ENCODE measurements at regions not wholly inside any gene's neighbourhood (a gene's known extent, or its start where the extent isn't known, plus 50 kb on each side); places are given as distances from the start of the nearest gene placed in this dataset.

DNA sequence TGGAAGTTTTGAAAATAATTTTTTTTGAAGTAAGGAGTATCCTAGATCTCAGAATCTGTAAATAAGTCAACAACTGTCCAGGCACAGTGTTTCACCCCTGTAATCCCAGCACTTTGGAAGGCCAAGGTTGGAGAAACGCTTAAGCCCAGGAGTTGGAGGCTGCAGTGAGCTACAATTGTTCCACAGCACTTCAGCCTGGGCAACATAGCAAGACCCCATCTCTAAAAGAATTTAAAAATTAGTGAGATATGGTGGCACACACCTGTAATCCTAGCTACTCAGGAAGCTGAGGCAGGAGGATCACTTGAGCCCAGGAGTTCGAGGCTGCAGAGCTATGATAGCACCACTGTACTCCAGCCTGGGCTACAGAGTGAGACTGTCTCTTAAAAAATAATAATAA is 87.2 kb upstream of the ZNF507 start:
- Histone ChIP-seq H3K27me3 (ENCODE audit: control insufficient read depth, insufficient read depth, low read length) (no peaks in the 10 kb centered on the region), H3K4me3 (ENCODE audit: low read depth, low read length) (no peak overlapping the region), H3K9ac (ENCODE audit: low read depth, low read length) (no peak overlapping the region)

DNA sequence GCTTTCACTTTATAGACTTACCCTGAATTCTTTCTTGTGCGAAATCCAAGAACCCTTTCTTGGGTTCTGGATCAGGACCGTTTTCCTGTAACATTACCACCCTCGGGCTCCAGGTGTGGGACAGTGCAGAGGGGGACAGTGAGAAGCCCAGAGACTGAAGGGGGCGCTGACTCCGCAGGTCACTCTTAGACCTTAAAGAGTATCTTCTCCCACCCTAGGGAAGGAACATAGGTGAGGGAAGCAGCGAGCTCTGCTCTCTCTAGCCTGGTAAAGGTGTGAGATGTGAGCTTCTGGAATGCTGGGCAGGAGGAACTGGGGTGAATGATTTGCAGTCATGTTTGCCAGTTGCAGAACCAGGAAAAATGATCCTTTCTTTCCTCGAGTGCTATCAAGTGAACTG is 80.8 kb upstream of the ZNF507 start:
- Histone ChIP-seq H3K36me3 (ENCODE audit: control insufficient read depth, insufficient read depth, low read length) (no peaks in the 10 kb centered on the region), H3K9me3 (ENCODE audit: control insufficient read depth, insufficient read depth, low read length) (no peaks in the 10 kb centered on the region), H3K27me3 (ENCODE audit: control insufficient read depth, insufficient read depth, low read length) (no peaks in the 10 kb centered on the region), H3K9ac (ENCODE audit: low read depth, low read length) (no peak overlapping the region), H3K4me1 (ENCODE audit: control insufficient read depth, insufficient read depth, low read length) (peaks cover 8% of the 10 kb centered on the region), H3K4me3 (ENCODE audit: low read depth, low read length) (no peak overlapping the region), H3K27ac (ENCODE audit: low read depth, low read length) (no peak overlapping the region)

More for the DNA sequence above, 87.2 kb upstream of the ZNF507 start:
- no peaks in the 10 kb centered on the region for H3K9me3 ChIP-seq (ENCODE audit: control insufficient read depth, insufficient read depth, low read length)
- H3K4me1 ChIP-seq (ENCODE audit: control insufficient read depth, insufficient read depth, low read length), result peaks cover 4% of the 10 kb centered on the region
- no peaks in the 10 kb centered on the region for H3K36me3 ChIP-seq (ENCODE audit: control insufficient read depth, insufficient read depth, low read length)
- H3K27ac ChIP-seq (ENCODE audit: low read depth, low read length), result no peak overlapping the region

DNA sequence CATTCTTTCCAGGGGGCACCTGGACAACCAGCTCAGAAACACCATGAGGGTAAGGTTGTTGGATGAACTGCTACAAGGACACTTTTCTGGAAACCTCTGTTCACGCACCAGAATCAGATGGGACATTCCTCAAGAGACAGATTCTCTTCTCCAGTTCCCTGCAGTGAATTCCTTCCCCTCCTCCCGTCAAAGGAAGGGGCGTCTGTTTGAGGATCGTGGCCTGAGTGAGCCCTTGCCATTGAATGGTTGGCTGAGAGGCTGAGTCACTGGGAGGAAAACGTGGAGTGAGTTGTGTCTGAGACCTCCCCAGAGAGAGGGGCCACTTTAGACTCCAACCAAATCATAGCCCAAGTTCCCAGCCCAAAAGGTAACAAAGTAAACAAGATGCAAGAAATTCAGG is 79.4 kb upstream of the ZNF507 start:
- Histone ChIP-seq H3K4me3 (ENCODE audit: low read depth, low read length) (no peak overlapping the region), H3K4me1 (ENCODE audit: control insufficient read depth, insufficient read depth, low read length) (peaks cover 8% of the 10 kb centered on the region), H3K9ac (ENCODE audit: low read depth, low read length) (no peak overlapping the region), H3K27me3 (ENCODE audit: control insufficient read depth, insufficient read depth, low read length) (no peaks in the 10 kb centered on the region), H3K27ac (ENCODE audit: low read depth, low read length) (no peak overlapping the region), H3K36me3 (ENCODE audit: control insufficient read depth, insufficient read depth, low read length) (no peaks in the 10 kb centered on the region), H3K9me3 (ENCODE audit: control insufficient read depth, insufficient read depth, low read length) (no peaks in the 10 kb centered on the region)

DNA sequence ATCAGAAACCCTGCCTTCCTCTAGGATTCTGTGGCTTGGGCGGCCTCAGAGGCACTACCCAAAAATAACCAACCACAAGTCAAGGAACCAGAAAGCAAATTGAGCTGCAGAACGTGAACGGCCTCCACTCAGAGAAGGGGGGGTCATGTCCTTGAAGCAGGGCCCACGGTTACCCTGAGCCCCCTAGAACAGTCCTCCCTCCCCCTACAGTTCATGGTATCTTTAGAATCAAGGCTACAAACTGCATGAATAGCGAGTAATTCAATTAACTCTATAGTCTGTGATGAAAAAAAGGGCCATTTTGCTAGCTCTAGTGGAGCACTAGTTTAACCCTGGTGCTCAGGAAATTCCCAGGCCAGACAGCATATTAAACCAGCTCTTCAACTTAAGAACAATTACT is 79.0 kb upstream of the ZNF507 start:
- no peak overlapping the region for H3K4me3 ChIP-seq (ENCODE audit: low read depth, low read length)
- H3K9me3 ChIP-seq (ENCODE audit: control insufficient read depth, insufficient read depth, low read length), result no peaks in the 10 kb centered on the region
- H3K36me3 ChIP-seq (ENCODE audit: control insufficient read depth, insufficient read depth, low read length), result no peaks in the 10 kb centered on the region
- H3K4me1 ChIP-seq (ENCODE audit: control insufficient read depth, insufficient read depth, low read length), result peaks cover 8% of the 10 kb centered on the region
- no peaks in the 10 kb centered on the region for H3K27me3 ChIP-seq (ENCODE audit: control insufficient read depth, insufficient read depth, low read length)
- H3K27ac ChIP-seq (ENCODE audit: low read depth, low read length), result no peak overlapping the region
- H3K9ac ChIP-seq (ENCODE audit: low read depth, low read length), result no peak overlapping the region

DNA sequence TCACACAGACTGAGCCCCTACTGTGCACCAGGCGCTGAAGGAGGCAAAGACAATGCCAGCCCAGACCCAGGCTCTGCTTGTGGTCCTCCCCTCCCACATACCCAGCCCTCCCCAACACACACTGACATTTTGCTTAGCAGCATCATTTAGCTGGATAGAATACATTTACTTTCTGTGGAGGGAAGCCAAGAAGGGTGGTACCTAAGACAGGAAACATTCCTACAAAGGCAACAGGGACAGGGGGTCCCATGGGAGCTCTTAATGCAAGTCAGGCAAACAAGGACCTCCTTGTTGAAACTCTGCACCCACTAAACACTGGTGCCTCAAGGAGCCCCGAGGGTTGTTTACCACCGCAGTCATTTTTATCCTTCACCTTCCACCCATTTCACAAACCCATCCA is 77.0 kb upstream of the ZNF507 start:
- Histone ChIP-seq H3K4me3 (ENCODE audit: low read depth, low read length) (no peak overlapping the region), H3K27ac (ENCODE audit: low read depth, low read length) (no peak overlapping the region)

DNA sequence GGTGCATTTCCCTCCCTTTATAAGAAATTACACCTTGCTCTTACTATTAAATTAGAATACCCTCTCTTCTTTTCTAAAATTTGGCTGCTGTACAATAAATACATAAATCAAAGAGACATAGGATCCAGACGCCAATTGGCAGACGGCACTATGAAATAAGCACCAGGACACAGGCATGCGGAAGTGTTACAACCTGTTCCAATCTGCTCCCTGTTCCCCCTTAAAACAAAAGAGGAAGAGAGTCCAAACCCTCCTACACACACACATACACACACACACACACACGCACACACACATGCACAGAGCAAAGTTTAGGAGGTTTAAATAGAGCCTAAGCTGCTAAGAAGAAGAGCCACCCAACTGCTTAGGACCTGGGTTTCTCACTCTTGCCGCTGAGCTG is 75.6 kb upstream of the ZNF507 start:
- Histone ChIP-seq H3K4me1 (ENCODE audit: control insufficient read depth, insufficient read depth, low read length) (peaks cover 4% of the 10 kb centered on the region; the same call in 1 of the 2 replicates), H3K9me3 (ENCODE audit: control insufficient read depth, insufficient read depth, low read length) (no peaks in the 10 kb centered on the region), H3K27ac (ENCODE audit: low read depth, low read length) (no peak overlapping the region), H3K36me3 (ENCODE audit: control insufficient read depth, insufficient read depth, low read length) (no peaks in the 10 kb centered on the region), H3K27me3 (ENCODE audit: control insufficient read depth, insufficient read depth, low read length) (no peaks in the 10 kb centered on the region), H3K4me3 (ENCODE audit: low read depth, low read length) (no peak overlapping the region), H3K9ac (ENCODE audit: low read depth, low read length) (no peak overlapping the region)

More for the DNA sequence above, 77.0 kb upstream of the ZNF507 start:
- Histone ChIP-seq H3K9ac (ENCODE audit: low read depth, low read length) (no peak overlapping the region), H3K9me3 (ENCODE audit: control insufficient read depth, insufficient read depth, low read length) (no peaks in the 10 kb centered on the region), H3K27me3 (ENCODE audit: control insufficient read depth, insufficient read depth, low read length) (no peaks in the 10 kb centered on the region), H3K36me3 (ENCODE audit: control insufficient read depth, insufficient read depth, low read length) (no peaks in the 10 kb centered on the region), H3K4me1 (ENCODE audit: control insufficient read depth, insufficient read depth, low read length) (peaks cover 4% of the 10 kb centered on the region; the same call in 1 of the 2 replicates)

DNA sequence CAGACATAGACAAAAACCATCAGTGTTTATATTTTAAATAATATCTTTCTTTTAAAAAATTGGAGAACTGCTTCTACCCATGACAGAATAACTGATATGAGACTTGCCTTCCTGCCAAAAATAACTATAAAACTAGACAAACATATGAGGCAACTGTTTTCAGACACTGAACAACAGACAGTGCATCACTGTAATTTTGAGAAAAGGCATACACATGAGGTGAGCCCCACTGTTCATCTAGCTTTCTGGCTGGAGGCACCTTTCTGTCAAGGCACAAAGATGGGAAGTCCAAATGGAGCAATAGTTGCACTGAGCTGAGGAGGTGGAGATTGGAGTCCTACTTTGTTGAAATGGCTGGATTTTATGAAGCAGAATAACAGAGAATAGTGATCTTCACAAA is 71.9 kb upstream of the ZNF507 start:
- Histone ChIP-seq H3K9me3 (ENCODE audit: control insufficient read depth, insufficient read depth, low read length) (no peaks in the 10 kb centered on the region), H3K27me3 (ENCODE audit: control insufficient read depth, insufficient read depth, low read length) (no peaks in the 10 kb centered on the region), H3K36me3 (ENCODE audit: control insufficient read depth, insufficient read depth, low read length) (no peaks in the 10 kb centered on the region), H3K4me1 (ENCODE audit: control insufficient read depth, insufficient read depth, low read length) (no peaks in the 10 kb centered on the region), H3K4me3 (ENCODE audit: low read depth, low read length) (no peak overlapping the region), H3K27ac (ENCODE audit: low read depth, low read length) (no peak overlapping the region), H3K9ac (ENCODE audit: low read depth, low read length) (no peak overlapping the region)

DNA sequence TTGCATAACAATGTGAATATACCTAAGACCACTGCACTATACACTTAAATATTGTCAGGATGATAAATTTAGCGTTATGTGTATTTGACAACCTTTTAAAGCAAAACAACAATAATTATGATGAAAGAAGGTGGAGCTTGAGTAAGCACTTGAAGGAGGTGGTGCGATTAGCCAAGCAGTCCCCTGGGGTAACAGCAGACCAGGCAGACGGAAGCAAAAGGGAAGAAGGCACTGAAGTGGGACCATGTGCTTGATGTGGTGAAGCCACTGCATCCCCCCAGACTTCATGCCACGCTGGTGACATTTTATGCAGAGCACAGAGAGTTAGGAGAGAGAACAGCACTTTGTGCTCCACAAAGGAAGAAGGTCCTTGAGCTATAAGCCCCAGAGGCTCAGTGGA is 58.3 kb upstream of the ZNF507 start:
- H3K27ac ChIP-seq (ENCODE audit: low read depth, low read length), result no peak overlapping the region
- no peaks in the 10 kb centered on the region for H3K4me1 ChIP-seq (ENCODE audit: control insufficient read depth, insufficient read depth, low read length)
- H3K9ac ChIP-seq (ENCODE audit: low read depth, low read length), result no peak overlapping the region
- H3K9me3 ChIP-seq (ENCODE audit: control insufficient read depth, insufficient read depth, low read length), result no peaks in the 10 kb centered on the region
- H3K36me3 ChIP-seq (ENCODE audit: control insufficient read depth, insufficient read depth, low read length), result no peaks in the 10 kb centered on the region
- no peak overlapping the region for H3K4me3 ChIP-seq (ENCODE audit: low read depth, low read length)
- H3K27me3 ChIP-seq (ENCODE audit: control insufficient read depth, insufficient read depth, low read length), result no peaks in the 10 kb centered on the region

DNA sequence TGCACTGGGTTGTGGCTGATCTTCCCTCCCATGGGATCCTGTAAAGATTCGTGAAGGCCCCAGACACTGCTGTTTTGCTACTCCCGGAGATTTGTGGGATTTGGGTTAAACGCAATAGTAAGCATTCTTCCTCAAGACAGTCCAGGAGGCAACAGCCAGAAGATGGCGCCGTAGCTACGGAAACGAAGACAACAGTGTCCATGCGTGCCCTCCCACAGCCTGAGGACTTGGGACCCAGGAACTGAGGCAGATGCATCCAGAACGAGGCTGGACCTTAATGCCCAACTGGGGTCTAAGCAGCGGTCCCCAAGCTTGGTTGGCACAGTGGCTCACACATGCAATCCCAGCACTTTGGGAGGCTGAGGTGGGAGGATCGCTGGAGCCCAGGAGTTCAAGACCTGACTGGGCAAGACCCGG is 57.6 kb upstream of the ZNF507 start:
- H3K4me1 ChIP-seq (ENCODE audit: control insufficient read depth, insufficient read depth, low read length), result no peaks in the 10 kb centered on the region
- no peak overlapping the region for H3K4me3 ChIP-seq (ENCODE audit: low read depth, low read length)
- no peaks in the 10 kb centered on the region for H3K36me3 ChIP-seq (ENCODE audit: control insufficient read depth, insufficient read depth, low read length)
- H3K27ac ChIP-seq (ENCODE audit: low read depth, low read length), result no peak overlapping the region
- no peak overlapping the region for H3K9ac ChIP-seq (ENCODE audit: low read depth, low read length)
- H3K27me3 ChIP-seq (ENCODE audit: control insufficient read depth, insufficient read depth, low read length), result no peaks in the 10 kb centered on the region
- no peaks in the 10 kb centered on the region for H3K9me3 ChIP-seq (ENCODE audit: control insufficient read depth, insufficient read depth, low read length)

DNA sequence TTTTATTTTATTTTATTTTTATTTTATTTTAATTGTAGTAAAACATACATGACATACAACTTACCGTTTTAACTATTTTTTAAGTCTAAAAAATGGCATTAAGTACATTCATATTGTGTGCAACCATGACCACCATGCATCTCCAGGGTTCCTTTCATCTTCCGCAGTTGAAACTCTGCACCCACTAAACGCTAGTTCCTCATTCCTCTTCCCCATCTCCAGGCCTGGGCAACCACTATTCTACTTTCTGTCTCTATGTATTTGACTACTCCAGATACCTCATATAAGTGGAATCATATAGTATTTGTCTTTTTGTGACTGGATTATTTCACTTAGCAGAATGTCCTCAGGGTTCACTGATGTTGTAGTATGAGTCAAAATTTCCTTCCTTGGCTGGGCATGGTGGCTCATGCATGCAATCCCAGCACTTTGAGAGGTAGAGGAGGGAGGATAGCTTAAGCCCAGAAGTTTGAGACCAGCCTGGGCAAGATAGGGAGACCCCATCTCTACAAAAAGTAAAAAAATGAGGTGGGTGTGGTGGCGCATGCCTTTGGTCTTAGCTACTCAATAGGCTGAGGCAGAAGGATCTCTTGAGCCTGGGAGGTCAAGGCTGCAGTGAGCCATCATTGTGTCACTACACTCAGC is 55.7 kb upstream of the ZNF507 start:
- no peaks in the 10 kb centered on the region for H3K27me3 ChIP-seq (ENCODE audit: control insufficient read depth, insufficient read depth, low read length)
- no peaks in the 10 kb centered on the region for H3K36me3 ChIP-seq (ENCODE audit: control insufficient read depth, insufficient read depth, low read length)
- H3K27ac ChIP-seq (ENCODE audit: low read depth, low read length), result no peak overlapping the region
- no peaks in the 10 kb centered on the region for H3K4me1 ChIP-seq (ENCODE audit: control insufficient read depth, insufficient read depth, low read length)
- H3K9ac ChIP-seq (ENCODE audit: low read depth, low read length), result no peak overlapping the region
- H3K9me3 ChIP-seq (ENCODE audit: control insufficient read depth, insufficient read depth, low read length), result no peaks in the 10 kb centered on the region
- H3K4me3 ChIP-seq (ENCODE audit: low read depth, low read length), result no peak overlapping the region

DNA sequence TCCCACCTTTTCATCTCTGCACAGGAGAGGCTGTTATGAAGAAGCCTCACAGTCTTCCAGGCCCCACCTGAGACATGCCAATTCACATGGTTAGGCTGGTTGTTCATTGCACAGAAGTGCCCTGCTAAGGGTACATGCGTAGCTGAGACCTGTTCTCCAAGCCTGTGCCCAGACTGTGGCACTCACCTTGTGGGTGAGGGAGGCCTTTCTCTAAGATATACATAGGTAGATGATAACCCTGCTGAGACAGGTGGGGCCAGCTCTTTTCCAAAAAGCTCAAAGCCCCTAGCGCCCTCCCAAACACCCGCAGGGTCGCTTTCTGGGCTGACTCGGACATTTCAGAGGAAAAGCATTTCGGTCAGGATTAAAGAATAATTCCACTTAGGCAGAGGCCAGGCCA is 53.5 kb upstream of the ZNF507 start:
- Histone ChIP-seq H3K9me3 (ENCODE audit: control insufficient read depth, insufficient read depth, low read length) (no peaks in the 10 kb centered on the region), H3K27ac (ENCODE audit: low read depth, low read length) (no peak overlapping the region), H3K4me1 (ENCODE audit: control insufficient read depth, insufficient read depth, low read length) (no peaks in the 10 kb centered on the region), H3K4me3 (ENCODE audit: low read depth, low read length) (no peak overlapping the region), H3K36me3 (ENCODE audit: control insufficient read depth, insufficient read depth, low read length) (no peaks in the 10 kb centered on the region), H3K9ac (ENCODE audit: low read depth, low read length) (no peak overlapping the region), H3K27me3 (ENCODE audit: control insufficient read depth, insufficient read depth, low read length) (no peaks in the 10 kb centered on the region)

All from HUES48 (cell line).